Right atrium auricular region (tissue), 2 donors: ENCODE measurements at regions not wholly inside any gene's neighbourhood (a gene's known extent, or its start where the extent isn't known, plus 50 kb on each side); places are given as distances from the start of the nearest gene placed in this dataset.

Experiments
- DNase-seq: peaks from one replicate; pipeline ENCODE4 v3.0.0-alpha.2; 2019; ENCODE audit warnings: low spot score
- H3K27ac ChIP-seq, 2 donors: fragments of 200-600 bp; sonication (generic); 1 replicate in 1 of 2; 2 replicates in 1 of 2; pipeline ENCODE4 v1.5.1; 2016 to 2019
- H3K27me3 ChIP-seq, 2 donors: fragments of 200-600 bp; sonication (generic); one replicate each; pipeline versions ENCODE4 v1.5.1 to v1.6.0; 2017 to 2019
- H3K36me3 ChIP-seq: fragments of 200-600 bp; sonication (generic); one replicate; pipeline ENCODE4 v1.5.1; 2016
- H3K4me1 ChIP-seq, 2 donors: fragments of 200-600 bp; sonication (generic); one replicate each; pipeline versions ENCODE4 v1.5.1 to v1.6.0; 2017 to 2019
- H3K4me3 ChIP-seq, 2 donors: fragments of 200-600 bp; sonication (generic); 1 replicate in 1 of 2; 2 replicates in 1 of 2; pipeline ENCODE4 v1.5.1; 2017 to 2019; ENCODE audit warnings: mild to moderate bottlenecking in 1 of 2, moderate library complexity in 1 of 2
- H3K9me3 ChIP-seq, 2 donors: fragments of 200-600 bp; sonication (generic); one replicate each; pipeline ENCODE4 v1.5.1; 2019
- TF ChIP-seq, protein P1 (sequence below), 2 donors: fragments of 200-600 bp; sonication (generic); IDR thresholded peaks; one replicate each; pipeline ENCODE4 v1.5.1; 2019; ENCODE audit warnings: antibody characterized with exemption in 2 of 2

DNA sequence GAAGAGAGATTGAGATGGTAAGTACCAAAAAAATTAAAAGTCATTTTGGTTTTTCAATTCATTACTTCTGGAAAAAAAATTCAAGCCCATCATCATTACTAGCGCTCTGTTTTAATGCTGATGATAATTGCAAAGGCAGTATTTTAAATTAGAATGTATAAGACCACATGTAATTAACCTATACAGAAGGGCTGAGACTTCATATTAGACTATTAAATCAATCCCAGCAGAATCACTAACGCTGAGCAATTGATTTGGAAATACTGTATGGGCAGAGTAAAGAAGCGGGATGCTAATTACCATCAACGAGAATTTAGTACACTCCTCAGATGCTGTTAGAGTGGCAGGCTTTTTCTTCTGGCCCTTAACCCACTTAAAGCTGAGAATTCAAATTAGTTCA, 165.0 kb downstream of the SLC4A3 start:
- H3K36me3 ChIP-seq: no peaks in the 10 kb centered on the region
- TF ChIP-seq, protein P1, sequence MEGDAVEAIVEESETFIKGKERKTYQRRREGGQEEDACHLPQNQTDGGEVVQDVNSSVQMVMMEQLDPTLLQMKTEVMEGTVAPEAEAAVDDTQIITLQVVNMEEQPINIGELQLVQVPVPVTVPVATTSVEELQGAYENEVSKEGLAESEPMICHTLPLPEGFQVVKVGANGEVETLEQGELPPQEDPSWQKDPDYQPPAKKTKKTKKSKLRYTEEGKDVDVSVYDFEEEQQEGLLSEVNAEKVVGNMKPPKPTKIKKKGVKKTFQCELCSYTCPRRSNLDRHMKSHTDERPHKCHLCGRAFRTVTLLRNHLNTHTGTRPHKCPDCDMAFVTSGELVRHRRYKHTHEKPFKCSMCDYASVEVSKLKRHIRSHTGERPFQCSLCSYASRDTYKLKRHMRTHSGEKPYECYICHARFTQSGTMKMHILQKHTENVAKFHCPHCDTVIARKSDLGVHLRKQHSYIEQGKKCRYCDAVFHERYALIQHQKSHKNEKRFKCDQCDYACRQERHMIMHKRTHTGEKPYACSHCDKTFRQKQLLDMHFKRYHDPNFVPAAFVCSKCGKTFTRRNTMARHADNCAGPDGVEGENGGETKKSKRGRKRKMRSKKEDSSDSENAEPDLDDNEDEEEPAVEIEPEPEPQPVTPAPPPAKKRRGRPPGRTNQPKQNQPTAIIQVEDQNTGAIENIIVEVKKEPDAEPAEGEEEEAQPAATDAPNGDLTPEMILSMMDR (IDR thresholded peaks at IDR 0.05): no peak
- H3K4me3 ChIP-seq: no peak overlapping the region
- no peaks in the 10 kb centered on the region for H3K4me1 ChIP-seq
- no peak for DNase-seq
- no peaks in the 10 kb centered on the region for H3K9me3 ChIP-seq
- no peak overlapping the region for H3K27ac ChIP-seq
- no peaks in the 10 kb centered on the region for H3K27me3 ChIP-seq

DNA sequence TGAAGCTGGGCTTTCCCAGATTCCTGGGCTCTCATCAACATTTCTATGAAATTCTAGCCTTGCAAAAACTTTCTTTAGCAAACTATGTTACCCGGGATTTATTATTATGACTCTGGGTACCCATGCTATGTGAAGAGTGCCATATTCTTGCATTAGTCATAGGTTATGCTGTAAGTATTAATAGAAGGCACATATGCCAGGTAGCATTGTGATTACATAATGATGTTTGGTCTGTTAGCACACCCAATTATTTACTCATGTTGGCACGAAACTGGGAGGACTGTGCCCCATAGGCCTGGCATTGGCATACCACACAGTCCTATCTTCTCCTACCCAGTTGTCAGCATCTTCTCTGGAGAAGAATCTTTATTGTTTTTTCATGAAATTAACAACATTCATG, 171.0 kb downstream of the SLC4A3 start:
- H3K9me3 ChIP-seq: no peaks in the 10 kb centered on the region
- no peaks in the 10 kb centered on the region for H3K36me3 ChIP-seq
- TF ChIP-seq, protein P1 (IDR thresholded peaks at IDR 0.05): no peak
- H3K27ac ChIP-seq: no peak overlapping the region
- no peaks in the 10 kb centered on the region for H3K4me1 ChIP-seq
- no peaks in the 10 kb centered on the region for H3K27me3 ChIP-seq
- DNase-seq: no peak
- no peak overlapping the region for H3K4me3 ChIP-seq

DNA sequence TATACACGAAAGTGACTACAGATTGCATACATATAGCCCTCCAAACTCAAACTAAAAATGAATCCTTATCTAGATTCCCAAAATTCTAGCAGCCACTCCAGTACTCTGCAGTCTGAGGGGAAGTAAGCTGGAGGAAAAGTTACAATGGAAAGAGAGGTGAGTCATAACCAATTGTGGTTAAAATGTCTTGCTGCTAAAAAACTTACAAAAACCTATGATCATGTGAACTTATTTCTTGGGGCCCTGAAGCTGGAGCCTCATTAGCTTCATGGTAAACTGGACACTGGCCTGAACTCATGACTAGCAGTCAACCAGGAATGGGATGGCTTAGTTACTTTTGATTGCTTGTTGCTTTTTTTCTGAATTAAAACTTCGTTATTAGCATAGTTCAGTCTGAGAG, 175.9 kb downstream of the SLC4A3 start:
- no peaks in the 10 kb centered on the region for H3K4me1 ChIP-seq
- no peak overlapping the region for H3K27ac ChIP-seq
- H3K9me3 ChIP-seq: peaks cover 0 to 5% of the 10 kb centered on the region in 2 donors
- TF ChIP-seq, protein P1 (IDR thresholded peaks at IDR 0.05): no peak
- H3K4me3 ChIP-seq: no peak overlapping the region
- H3K36me3 ChIP-seq: no peaks in the 10 kb centered on the region
- DNase-seq: no peak
- no peaks in the 10 kb centered on the region for H3K27me3 ChIP-seq

DNA sequence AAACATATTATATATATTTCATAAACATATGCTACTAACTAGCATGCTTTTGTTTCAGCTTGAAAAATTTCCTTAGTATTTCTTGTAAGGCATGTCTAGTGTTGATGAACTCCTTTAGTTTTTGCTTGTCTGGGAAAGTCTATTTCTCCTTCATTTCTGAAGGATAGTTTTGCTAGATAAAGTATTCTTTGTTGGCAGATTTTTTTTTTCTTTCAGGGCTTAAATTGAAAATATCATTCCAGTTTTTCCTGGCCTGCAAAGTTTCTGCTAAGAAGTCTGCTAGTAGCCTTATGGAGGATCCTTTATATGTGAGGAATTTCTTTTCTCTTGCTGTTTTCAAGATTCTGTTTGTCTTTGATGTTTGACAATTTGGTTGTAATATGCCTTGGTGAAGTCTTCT, 183.5 kb downstream of the SLC4A3 start:
- H3K36me3 ChIP-seq: no peaks in the 10 kb centered on the region
- TF ChIP-seq, protein P1 (IDR thresholded peaks at IDR 0.05): no peak
- DNase-seq: no peak
- no peak overlapping the region for H3K4me3 ChIP-seq
- no peak overlapping the region for H3K27ac ChIP-seq
- no peaks in the 10 kb centered on the region for H3K4me1 ChIP-seq
- H3K27me3 ChIP-seq: no peaks in the 10 kb centered on the region
- H3K9me3 ChIP-seq: peaks cover 0 to 16% of the 10 kb centered on the region in 2 donors

DNA sequence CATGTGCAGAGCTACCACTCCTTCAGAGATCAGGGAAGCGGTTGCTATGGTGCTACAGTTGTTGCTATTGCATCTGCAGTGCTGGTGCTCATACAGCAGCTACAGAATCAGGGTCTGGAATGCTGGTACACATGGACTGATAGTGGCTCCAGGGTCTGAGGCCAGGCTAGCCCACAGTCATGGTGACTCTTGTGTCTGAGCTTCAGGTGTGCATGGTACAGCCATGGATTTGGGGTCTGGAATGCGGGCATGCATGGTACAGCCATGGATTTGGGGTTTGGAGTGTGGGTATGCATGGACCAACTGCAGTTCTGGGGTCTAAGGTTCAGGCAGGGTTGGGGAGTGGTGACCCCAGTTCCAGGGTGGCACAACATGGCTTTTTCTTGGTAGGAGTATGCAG, 185.2 kb downstream of the SLC4A3 start:
- Histone ChIP-seq H3K4me1 (no peaks in the 10 kb centered on the region), H3K4me3 (no peak overlapping the region), H3K9me3 (peaks cover 0 to 11% of the 10 kb centered on the region in 2 donors), H3K27ac (no peak overlapping the region), H3K36me3 (no peaks in the 10 kb centered on the region), H3K27me3 (no peaks in the 10 kb centered on the region)
- no peak for DNase-seq
- TF ChIP-seq, protein P1 (IDR thresholded peaks at IDR 0.05): no peak

DNA sequence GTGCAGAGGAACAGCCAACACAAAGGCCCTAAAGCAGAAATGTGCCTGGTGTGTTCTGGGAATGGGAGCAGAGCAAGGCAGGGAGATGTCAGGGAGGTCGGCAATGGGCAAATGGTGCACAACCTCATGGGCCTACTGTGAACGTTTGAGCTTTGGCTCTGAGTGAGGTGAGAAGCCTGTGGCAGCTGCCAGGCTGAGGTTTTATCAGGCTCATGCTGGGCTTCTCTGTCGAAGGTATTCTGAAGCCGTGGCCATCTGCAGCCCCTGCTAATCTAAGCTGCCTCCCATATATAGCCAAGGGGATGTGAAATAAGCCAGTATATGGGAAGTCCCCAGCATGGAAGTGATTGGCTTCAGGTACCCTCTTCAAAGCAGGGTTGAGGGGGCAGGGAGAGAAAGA, 193.3 kb downstream of the SLC4A3 start:
- Histone ChIP-seq H3K9me3 (peaks cover 0 to 6% of the 10 kb centered on the region in 2 donors), H3K4me3 (no peak overlapping the region), H3K4me1 (no peaks in the 10 kb centered on the region), H3K27ac (no peak overlapping the region), H3K36me3 (no peaks in the 10 kb centered on the region), H3K27me3 (no peaks in the 10 kb centered on the region)
- TF ChIP-seq, protein P1 (IDR thresholded peaks at IDR 0.05): no peak
- DNase-seq: no peak
